GM18909 (cell line): ENCODE measurements at regions not wholly inside any gene's neighbourhood (a gene's known extent, or its start where the extent isn't known, plus 50 kb on each side); places are given as distances from the start of the nearest gene placed in this dataset.
A peak's percentile ranks its signal among the peaks of the same experiment; 100 is the strongest.

Source experiments
- ATAC-seq: cut with Tn5 transposase; IDR thresholded peaks from one replicate; pipeline ENCODE4 v1.9.1; 2021; ENCODE audit warnings: mild to moderate bottlenecking; ENCODE audit not compliant: unreplicated experiment, poor library complexity

DNA sequence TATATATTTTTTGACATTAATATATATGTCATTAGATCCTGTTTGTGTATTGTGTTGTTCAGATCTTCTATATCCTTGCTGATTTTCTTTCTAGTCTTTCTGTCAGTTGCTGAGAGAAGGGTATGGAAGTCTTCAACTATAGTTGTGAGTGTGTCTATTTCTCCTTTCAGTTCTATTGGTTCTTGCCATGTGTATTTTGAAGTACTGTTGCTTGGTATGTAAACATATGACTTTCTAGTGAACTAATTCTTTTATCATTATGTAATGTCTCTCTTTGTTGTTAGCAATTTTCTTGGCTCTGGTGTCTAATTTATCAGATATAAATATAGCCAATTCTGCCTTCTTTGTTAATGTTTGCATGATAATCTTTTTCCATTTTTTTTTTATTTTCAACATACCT, 84.3 kb upstream of the CAST start:
- no peak for ATAC-seq

DNA sequence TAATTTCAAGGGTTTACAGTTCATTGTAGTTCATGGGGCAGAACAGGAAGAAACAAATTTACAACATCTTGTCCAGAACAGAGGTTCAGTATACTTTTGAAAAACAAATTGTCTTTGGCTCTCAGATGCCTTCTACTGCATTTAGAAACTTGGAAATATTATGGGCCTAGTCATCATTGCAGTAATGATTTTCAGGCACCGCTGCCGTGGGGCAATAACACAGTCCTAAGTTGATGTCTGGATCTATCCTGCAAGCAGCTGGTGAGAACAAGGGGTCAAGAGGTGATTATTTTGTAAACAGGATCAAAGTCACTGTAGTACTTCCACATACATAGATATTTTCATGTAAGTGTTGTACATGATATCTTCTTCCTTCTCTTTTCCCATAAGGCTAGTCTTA, 82.5 kb upstream of the CAST start:
- no peak for ATAC-seq

DNA sequence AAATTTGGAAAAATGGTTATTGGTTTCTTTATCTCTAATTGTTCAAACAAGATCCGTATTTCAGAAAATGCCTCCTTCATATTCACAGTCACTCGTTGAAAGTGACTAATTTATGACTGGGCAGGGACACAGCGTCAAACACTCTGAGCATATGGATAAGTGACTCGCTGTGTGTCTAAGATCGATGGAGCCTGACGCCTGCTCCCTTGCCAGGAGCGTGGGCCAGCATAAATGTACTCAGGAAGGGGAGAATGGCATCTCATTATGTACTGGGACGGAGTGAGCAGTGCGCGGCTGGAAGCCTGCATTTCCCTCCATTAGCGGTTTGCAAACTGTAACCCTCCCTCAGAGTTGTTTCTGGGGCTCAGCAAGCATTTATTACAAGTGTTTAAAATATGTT, 79.8 kb upstream of the CAST start:
- ATAC-seq = no peak

DNA sequence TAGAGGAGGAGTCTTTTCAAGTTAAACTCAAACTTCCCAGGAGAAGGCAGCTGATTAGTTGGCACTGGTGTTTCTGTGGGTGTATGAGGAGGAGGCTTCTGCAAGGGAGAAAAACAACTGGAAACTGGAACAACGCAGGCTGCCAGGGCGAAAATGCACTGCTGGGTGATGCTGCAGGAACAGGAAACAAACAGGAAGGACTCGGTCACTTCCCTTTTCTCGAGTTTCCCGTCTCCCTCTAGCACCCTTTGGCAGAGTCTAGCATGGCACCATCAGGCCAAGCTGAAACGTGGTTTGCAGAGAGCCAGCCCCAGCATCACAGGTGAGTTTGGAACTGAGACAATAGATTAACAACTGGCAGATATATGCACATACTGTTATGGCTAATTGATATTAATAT, 77.5 kb upstream of the CAST start:
- no peak for ATAC-seq

DNA sequence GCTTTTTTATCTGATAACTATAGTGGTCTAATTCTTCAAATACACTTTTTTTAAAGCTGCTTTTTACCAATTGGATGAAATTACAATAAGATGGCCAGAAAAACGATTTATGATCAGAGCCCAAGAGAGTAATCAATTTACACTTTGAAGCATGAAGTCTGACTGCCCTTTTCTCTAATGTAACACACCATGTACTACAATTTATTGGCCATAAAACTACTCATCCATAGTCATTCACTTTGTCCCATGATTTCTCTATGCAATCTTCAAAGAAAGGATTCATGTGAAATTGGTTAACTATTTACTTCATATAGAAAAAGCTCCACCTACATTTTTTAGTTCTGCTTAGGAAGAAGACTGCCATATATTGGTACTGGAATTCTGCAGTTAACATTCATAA, 73.6 kb upstream of the CAST start:
- ATAC-seq = no peak

DNA sequence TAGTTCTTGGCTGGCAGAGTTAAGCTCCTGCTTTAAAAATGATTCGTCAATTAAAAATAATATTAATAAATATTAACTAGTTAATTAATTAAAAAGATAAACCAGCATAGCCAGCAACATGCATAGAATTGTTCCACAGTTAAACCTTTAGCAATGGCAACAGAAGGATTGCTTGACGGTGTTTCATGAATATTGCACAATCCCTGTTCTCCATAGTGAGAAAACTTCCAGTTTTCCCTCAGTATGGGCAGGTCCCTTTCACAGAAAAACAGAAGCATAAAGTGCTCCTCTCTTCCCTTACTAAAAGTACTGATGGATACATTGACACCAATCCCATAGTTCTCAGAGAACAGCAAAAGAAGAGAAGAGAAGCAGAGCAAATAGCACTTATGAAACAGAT, 71.4 kb upstream of the CAST start:
- ATAC-seq = no peak

DNA sequence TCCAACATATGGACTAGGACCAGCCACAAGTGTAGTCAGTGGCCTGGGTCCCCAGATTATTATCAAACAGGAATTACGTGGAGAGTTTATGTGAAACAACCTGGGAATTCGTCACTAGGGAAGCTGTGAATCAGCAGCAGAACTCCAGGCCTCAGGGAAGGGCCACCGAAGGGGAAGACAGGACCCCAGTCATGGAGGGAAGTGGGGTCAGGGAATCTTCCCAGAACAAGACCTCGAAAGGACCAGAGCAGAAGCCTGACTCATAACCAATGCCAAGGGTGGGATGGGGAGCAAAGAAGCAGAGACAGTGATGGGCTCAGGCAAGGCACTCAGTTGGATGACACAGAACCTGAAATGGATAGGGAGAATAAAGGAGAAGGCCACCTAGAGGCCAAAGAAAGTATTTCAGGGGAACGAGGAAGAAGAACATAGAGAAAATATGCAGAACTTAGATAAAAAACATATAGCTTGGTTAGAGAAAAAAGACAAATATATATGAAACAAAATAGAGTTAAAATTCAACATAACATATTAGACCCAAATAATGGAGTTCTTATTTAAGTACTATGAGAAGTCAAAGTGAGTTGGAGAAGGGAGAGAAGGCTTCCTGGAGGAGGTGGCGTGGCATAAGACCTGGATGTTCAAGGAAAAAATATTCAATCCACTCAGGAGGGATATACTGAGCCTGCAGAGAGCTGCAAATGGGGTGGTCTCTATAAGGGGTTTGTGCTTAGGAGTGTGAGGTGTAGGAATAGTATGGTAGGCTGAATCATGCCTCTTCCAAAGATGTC, 66.7 kb upstream of the CAST start:
- ATAC-seq = peak; percentile 46

DNA sequence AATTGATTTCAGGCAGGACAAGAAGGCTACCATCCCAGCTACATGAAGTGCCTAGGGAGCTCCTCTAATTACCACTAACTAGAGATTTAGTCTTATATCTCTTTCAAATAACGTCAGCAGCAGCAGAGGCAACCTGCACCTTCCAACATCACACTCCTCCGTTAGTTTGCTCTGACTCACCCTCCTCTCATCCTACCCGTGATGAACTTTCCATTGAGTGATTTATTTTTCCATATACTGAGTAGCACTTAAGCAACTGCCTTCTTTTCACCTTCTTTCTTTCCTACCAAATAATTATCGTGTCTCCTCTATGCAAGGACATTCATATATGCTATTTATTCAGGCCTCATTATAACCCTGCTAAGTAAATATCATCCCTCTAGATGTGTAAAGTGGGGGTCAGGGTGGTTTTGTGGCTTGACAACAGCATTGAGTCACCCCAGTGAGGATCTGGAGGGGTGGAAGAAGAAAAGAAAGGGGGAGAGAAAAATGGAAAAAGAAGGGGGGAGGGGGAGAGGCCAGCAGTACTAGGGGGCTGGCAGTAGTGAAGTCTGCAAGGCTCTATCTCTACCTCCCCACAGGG, 64.6 kb upstream of the CAST start:
- no peak for ATAC-seq

DNA sequence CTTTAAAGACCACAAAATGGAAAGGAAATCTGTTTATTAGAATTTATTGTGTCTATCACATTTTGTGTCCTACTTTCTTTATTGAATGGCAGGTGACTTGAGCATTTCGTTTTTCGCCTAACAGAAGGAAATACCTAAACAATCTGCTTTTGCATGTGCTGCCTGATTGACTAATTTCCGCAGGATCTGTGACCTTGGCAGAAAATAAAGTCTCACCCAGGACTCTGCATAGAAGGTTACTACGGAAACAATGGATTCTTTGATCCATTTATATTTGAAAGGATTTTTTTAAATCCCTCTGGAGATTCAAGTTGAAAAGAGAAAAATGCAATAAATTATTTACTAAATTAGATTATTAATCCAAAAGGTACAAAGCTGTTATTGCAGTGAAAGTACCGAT, 61.0 kb upstream of the CAST start:
- no peak for ATAC-seq

DNA sequence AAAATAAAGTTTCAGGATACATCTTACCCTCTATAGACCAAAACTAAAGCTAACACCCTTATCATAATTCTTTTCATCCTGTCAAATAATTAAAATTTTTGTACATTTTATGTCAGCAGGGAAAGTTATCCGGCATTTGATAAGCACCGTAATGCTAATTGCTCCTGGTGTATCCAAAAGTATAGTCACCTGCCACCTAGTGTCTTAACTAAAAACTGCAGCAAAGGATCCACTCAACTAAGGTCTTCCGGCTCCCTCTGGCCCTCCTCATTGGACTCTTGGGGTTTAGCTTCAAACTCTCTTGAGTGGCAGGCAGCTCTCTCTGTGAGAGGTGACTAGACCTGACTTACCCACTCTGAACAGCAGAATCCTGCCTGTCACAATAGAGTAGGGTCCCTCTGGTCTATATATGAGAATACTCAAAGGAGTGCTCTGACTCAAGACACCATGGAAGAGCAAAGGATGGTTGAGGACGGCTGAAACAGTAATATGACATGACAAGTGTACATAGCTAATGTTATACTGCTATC, 60.4 kb upstream of the CAST start:
- peak; percentile 79 for ATAC-seq

DNA sequence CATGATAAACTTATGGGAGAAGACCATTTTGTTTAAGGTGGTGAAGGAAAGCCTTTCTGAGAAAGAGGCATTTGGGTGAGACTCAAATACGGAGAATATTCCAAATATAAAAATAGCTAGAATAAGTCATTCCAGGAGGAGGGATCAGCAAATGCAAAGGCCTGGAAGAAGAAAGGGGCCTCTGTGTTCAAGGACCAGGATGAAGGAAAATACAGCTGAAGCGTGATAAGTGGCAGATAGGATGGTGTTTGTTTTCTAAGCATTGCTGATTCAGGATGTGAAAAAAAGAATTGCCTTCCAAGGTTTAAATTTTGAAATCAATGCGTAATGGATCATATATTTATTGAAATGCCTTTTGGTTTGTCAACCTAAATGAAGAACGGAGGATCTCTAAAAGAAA, 59.4 kb upstream of the CAST start:
- ATAC-seq = no peak

DNA sequence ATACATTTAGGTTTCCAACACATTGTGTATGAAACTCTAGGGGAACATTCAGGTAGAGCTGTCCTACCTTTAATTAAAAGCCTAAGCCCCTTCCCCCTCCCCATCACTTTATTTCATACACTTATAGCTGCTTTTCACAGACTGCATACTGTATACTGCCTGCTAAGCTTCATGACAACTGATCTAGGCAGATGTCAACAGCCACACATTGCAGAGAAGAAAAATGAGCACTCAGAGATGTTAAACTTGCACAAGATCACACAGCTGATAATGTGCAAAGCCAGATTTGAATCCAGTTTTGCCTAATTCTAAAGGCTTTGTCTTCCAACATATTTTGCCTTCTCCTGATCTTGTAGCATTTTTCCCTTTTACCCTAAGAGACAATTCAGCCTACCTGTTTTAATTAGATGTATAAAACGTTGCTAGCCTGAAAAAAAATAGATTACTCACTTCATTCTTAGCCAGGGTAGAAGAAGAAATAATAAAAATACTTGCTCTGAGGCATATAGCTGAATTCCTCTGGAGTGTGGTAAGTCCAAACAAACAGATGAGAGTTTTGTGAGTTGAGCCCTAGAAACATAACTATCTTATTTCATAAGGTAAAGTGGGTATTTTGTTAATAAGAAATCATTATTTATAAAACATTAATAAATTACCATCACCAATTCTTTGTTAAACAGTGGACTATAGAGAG, 56.9 kb upstream of the CAST start:
- no peak for ATAC-seq

DNA sequence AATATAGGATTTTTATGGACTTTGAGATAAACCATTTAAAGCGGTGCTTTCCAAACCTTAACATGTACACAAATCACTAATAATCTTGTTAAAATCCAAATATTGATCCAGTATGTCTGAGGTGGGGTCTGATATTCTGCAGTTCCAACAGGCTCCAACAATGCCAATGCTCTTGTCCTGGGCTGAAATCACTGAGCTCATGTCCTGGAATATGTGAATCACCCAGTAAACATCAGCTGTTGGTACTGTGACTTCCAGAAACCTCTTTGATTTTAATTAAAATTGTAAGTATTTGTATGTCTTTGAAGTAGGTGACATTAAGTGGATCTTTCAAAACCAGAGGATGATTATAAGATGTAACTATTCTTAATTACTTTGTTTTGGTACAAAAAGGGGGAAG, 52.8 kb upstream of the CAST start:
- ATAC-seq = no peak

DNA sequence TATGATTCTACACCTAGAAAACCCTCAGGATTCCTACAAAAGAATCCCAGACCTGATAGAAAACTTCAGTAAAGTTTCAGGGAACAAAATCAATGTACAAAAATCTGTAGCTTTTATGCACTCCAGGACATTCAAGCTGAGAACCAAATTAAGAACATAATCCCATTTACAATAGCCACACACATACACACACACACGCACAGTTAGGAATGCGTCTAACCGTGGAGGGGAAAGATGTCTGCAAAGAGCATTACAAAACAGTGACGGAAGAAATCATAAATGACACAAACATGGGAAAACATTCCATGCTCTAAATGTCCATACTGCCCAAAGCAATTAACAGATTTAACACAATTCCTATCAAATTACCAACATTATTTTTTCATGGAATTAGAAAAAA, 51.4 kb upstream of the CAST start:
- ATAC-seq = no peak

DNA sequence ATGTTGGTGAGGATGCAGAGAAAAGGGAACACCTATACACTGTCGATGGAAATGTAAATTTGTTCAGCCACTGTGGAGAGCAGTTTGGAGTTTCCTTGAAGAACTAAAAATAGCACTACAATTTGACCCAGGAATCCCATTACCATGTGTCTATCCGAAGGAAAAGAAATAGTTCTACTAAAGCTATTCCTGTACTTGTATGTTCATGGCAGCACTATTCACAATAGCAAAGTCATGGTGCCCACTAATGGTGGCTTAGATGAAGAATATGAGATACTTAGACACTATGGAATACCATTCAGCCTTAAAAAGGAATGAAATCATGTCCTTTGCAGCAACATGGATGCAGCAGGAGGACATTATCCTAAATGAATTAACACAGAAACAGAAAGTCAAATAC, 50.2 kb upstream of the CAST start:
- ATAC-seq = no peak
